ENCODE measurements at regions not wholly inside any gene's neighbourhood (a gene's known extent, or its start where the extent isn't known, plus 50 kb on each side); places are given as distances from the start of the nearest gene placed in this dataset.

- TF ChIP-seq CTCF (IDR thresholded peaks at IDR 0.05; ENCODE audit: insufficient read depth, missing control alignments), result no peak
- DNase-seq (ENCODE audit: insufficient read length, low spot score) (no peak), FAIRE-seq (no peak)
Measured at GRCh38 chr2:160976797-160977196, 183.4 kb upstream of the TANK start.

- no peak for DNase-seq (ENCODE audit: insufficient read length, low spot score)
- TF ChIP-seq CTCF (IDR thresholded peaks at IDR 0.05; ENCODE audit: insufficient read depth, missing control alignments), result no peak
- FAIRE-seq, result no peak
Measured at GRCh38 chr2:160977376-160977775, 182.9 kb upstream of the TANK start.

- no peak for DNase-seq (ENCODE audit: insufficient read length, low spot score)
- no peak for TF ChIP-seq CTCF (IDR thresholded peaks at IDR 0.05; ENCODE audit: insufficient read depth, missing control alignments)
- no peak for FAIRE-seq
Measured at GRCh38 chr2:160977854-160978253, 182.4 kb upstream of the TANK start.

GRCh38 chr2:160984426-160985077, 175.7 kb upstream of the TANK start:
- TF ChIP-seq CTCF (IDR thresholded peaks at IDR 0.05; ENCODE audit: insufficient read depth, missing control alignments), result no peak
- DNase-seq (ENCODE audit: insufficient read length, low spot score) (no peak), FAIRE-seq (no peak)

- TF ChIP-seq CTCF (IDR thresholded peaks at IDR 0.05; ENCODE audit: insufficient read depth, missing control alignments), result no peak
- no peak for FAIRE-seq
- DNase-seq (ENCODE audit: insufficient read length, low spot score), result no peak
Measured at GRCh38 chr2:160989778-160990177, 170.4 kb upstream of the TANK start.

- no peak for TF ChIP-seq CTCF (IDR thresholded peaks at IDR 0.05; ENCODE audit: insufficient read depth, missing control alignments)
- FAIRE-seq (no peak), DNase-seq (ENCODE audit: insufficient read length, low spot score) (no peak)
Measured at GRCh38 chr2:160993654-160994061, 166.6 kb upstream of the TANK start.

GRCh38 chr2:160994141-160995002, 165.9 kb upstream of the TANK start:
- peak; percentile 11 for FAIRE-seq
- no peak for DNase-seq (ENCODE audit: insufficient read length, low spot score)
- peak; percentile 92 for TF ChIP-seq CTCF (IDR thresholded peaks at IDR 0.05; ENCODE audit: insufficient read depth, missing control alignments)

Data from D721Med (cell line).